SK-N-SH (cell line): ENCODE measurements at regions not wholly inside any gene's neighbourhood (a gene's known extent, or its start where the extent isn't known, plus 50 kb on each side); places are given as distances from the start of the nearest gene placed in this dataset.

ENCODE experiments used
- REST ChIP-seq: IDR thresholded peaks from 2 replicates; pipeline ENCODE4 v1.6.1; 2012; ENCODE audit warnings: mild to moderate bottlenecking, low read depth, low read length, moderate library complexity
- TAF1 ChIP-seq: IDR thresholded peaks from 2 replicates; pipeline ENCODE4 v1.6.1; 2012; ENCODE audit warnings: low read depth, mild to moderate bottlenecking, low read length, moderate library complexity, borderline replicate concordance
- TF ChIP-seq, protein P1 (sequence below): fragments of 200-600 bp; sonication (generic); IDR thresholded peaks from 2 replicates; pipeline ENCODE4 v1.6.1; 2017; ENCODE audit warnings: antibody characterized with exemption, mild to moderate bottlenecking, moderate library complexity

DNA sequence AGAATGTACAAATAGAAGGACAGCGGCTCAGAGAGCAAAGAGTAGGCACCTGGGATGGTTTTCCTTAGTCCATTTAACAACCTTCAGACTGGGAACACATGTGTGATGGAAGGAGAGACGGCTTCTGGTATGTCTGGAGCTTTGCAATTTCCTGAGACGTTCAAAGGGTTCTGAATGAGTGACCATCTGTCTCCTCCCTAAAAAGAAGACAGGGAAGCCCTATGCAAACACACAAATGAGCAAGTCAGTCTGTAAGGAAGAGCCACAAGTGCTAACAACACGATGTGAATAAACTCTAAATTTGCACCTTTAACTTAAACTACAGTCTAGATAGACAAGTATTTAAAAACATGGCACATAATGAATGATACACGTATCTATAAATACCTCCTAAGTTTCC, 391.0 kb downstream of the ICE1 start:
- TF ChIP-seq TAF1 (no peak), REST (no peak)
- TF ChIP-seq, protein P1, sequence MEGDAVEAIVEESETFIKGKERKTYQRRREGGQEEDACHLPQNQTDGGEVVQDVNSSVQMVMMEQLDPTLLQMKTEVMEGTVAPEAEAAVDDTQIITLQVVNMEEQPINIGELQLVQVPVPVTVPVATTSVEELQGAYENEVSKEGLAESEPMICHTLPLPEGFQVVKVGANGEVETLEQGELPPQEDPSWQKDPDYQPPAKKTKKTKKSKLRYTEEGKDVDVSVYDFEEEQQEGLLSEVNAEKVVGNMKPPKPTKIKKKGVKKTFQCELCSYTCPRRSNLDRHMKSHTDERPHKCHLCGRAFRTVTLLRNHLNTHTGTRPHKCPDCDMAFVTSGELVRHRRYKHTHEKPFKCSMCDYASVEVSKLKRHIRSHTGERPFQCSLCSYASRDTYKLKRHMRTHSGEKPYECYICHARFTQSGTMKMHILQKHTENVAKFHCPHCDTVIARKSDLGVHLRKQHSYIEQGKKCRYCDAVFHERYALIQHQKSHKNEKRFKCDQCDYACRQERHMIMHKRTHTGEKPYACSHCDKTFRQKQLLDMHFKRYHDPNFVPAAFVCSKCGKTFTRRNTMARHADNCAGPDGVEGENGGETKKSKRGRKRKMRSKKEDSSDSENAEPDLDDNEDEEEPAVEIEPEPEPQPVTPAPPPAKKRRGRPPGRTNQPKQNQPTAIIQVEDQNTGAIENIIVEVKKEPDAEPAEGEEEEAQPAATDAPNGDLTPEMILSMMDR: no peak
